H9 (cell line): ENCODE measurements at regions not wholly inside any gene's neighbourhood (a gene's known extent, or its start where the extent isn't known, plus 50 kb on each side); places are given as distances from the start of the nearest gene placed in this dataset.

Experiments used
- DNase-seq: peaks from one replicate; pipeline ENCODE4 v3.0.0-alpha.2; 2017
- H2AFZ ChIP-seq: one replicate; pipeline ENCODE4 v1.6.1; 2013; ENCODE audit warnings: mild to moderate bottlenecking, low read length, control low read depth, moderate library complexity
- H2AK5ac ChIP-seq: 2 replicates; pipeline ENCODE4 v1.6.1; 2013; ENCODE audit warnings: low read length, control low read depth, mixed read lengths; ENCODE audit not compliant: insufficient read length
- H2BK120ac ChIP-seq: one replicate; pipeline ENCODE4 v1.6.1; 2013; ENCODE audit warnings: low read depth, mild to moderate bottlenecking, low read length, control low read depth, inconsistent platforms; ENCODE audit not compliant: poor library complexity, severe bottlenecking
- H2BK12ac ChIP-seq: 2 replicates; pipeline ENCODE4 v1.6.1; 2013; ENCODE audit warnings: low read length, control low read depth, mixed read lengths, low read depth; ENCODE audit not compliant: insufficient read length
- H2BK15ac ChIP-seq: 2 replicates; pipeline ENCODE4 v1.6.1; 2013; ENCODE audit warnings: low read depth, low read length, control low read depth
- H2BK20ac ChIP-seq: one replicate; pipeline ENCODE4 v1.6.1; 2013; ENCODE audit warnings: low read depth, mild to moderate bottlenecking, low read length, control low read depth, inconsistent platforms; ENCODE audit not compliant: poor library complexity, severe bottlenecking
- H2BK5ac ChIP-seq: 2 replicates; pipeline ENCODE4 v1.6.1; 2013; ENCODE audit warnings: low read length, control low read depth, mixed read lengths; ENCODE audit not compliant: insufficient read length
- H3K14ac ChIP-seq: 2 replicates; pipeline ENCODE4 v1.6.1; 2013; ENCODE audit warnings: low read length, control low read depth; ENCODE audit not compliant: insufficient read depth
- H3K18ac ChIP-seq: 2 replicates; pipeline ENCODE4 v1.6.1; 2013; ENCODE audit warnings: low read depth, mild to moderate bottlenecking, mixed read lengths, low read length, control low read depth; ENCODE audit not compliant: insufficient read length
- H3K23ac ChIP-seq: 2 replicates; pipeline ENCODE4 v1.6.1; 2013; ENCODE audit warnings: low read length, control low read depth, mixed read lengths, low read depth; ENCODE audit not compliant: insufficient read length
- H3K23me2 ChIP-seq: 2 replicates; pipeline ENCODE4 v1.6.1; 2013; ENCODE audit warnings: low read depth, mild to moderate bottlenecking, mixed read lengths, low read length, control low read depth; ENCODE audit not compliant: insufficient read length, poor library complexity, severe bottlenecking
- H3K27ac ChIP-seq: 2 replicates; pipeline ENCODE4 v1.5.1; 2013; ENCODE audit warnings: low read length, control low read depth, mixed read lengths, low read depth; ENCODE audit not compliant: insufficient read length
- H3K27me3 ChIP-seq: 2 replicates; pipeline ENCODE4 v1.6.1; 2013; ENCODE audit warnings: low read length, control low read depth, inconsistent platforms; ENCODE audit not compliant: insufficient read depth
- H3K4ac ChIP-seq: 2 replicates; pipeline ENCODE4 v1.6.1; 2013; ENCODE audit warnings: low read depth, mild to moderate bottlenecking, control low read depth, inconsistent platforms, low read length, moderate library complexity
- H3K4me1 ChIP-seq: 2 replicates; pipeline ENCODE4 v1.6.1; 2013; ENCODE audit warnings: low read length, control low read depth, inconsistent platforms; ENCODE audit not compliant: insufficient read depth
- H3K4me2 ChIP-seq: 2 replicates; pipeline ENCODE4 v1.6.1; 2013; ENCODE audit warnings: low read length, control low read depth, mixed read lengths; ENCODE audit not compliant: insufficient read length, insufficient read depth
- H3K56ac ChIP-seq: 2 replicates; pipeline ENCODE4 v1.6.1; 2013; ENCODE audit warnings: low read depth, mild to moderate bottlenecking, mixed read lengths, low read length, control low read depth; ENCODE audit not compliant: insufficient read length
- H3K79me1 ChIP-seq: 2 replicates; pipeline ENCODE4 v1.6.1; 2013; ENCODE audit warnings: low read depth, mild to moderate bottlenecking, moderate library complexity, low read length, control low read depth, inconsistent platforms; ENCODE audit not compliant: insufficient read depth, poor library complexity, severe bottlenecking
- H3K79me2 ChIP-seq: 2 replicates; pipeline ENCODE4 v1.6.1; 2013; ENCODE audit warnings: low read length, control low read depth, inconsistent platforms; ENCODE audit not compliant: insufficient read depth
- H3K9ac ChIP-seq: 2 replicates; pipeline ENCODE4 v1.6.1; 2013; ENCODE audit warnings: low read length, control low read depth, mixed read lengths; ENCODE audit not compliant: insufficient read length; ENCODE audit errors: extremely low read depth
- H3K9me3 ChIP-seq: one replicate; pipeline ENCODE4 v1.6.1; 2013; ENCODE audit warnings: low read depth, low read length, inconsistent platforms; ENCODE audit not compliant: control insufficient read depth
- H3T11ph ChIP-seq: one replicate; pipeline ENCODE4 v1.6.1; 2013; ENCODE audit warnings: mild to moderate bottlenecking, low read length, control low read depth, inconsistent platforms
- H4K20me1 ChIP-seq: one replicate; pipeline ENCODE4 v1.6.1; 2013; ENCODE audit not compliant: control insufficient read depth, insufficient read length, insufficient read depth
- H4K5ac ChIP-seq: 2 replicates; pipeline ENCODE4 v1.6.1; 2013; ENCODE audit warnings: low read depth, mild to moderate bottlenecking, mixed read lengths, low read length, control low read depth; ENCODE audit not compliant: insufficient read length
- H4K8ac ChIP-seq: replicated peaks from 2 replicates; pipeline ENCODE4 v1.6.1; 2013; ENCODE audit warnings: low read length, control low read depth, mixed read lengths, low read depth; ENCODE audit not compliant: insufficient read length
- H4K91ac ChIP-seq: 2 replicates; pipeline ENCODE4 v1.6.1; 2013; ENCODE audit warnings: low read depth, mild to moderate bottlenecking, moderate library complexity, mixed read lengths, low read length, control low read depth; ENCODE audit not compliant: insufficient read length
- H3K27ac Mint-ChIP-seq, 3 experiments: 2 replicates in 2 of 3; 3 replicates in 1 of 3; pipeline ENCODE4 v1.8.0; 2020 to 2021; ENCODE audit warnings: mixed read lengths in 3 of 3, mild to moderate bottlenecking in 1 of 3, moderate library complexity in 1 of 3
- H3K27me3 Mint-ChIP-seq: 2 replicates; pipeline ENCODE4 v1.8.0; 2021; ENCODE audit warnings: low read depth, mild to moderate bottlenecking, moderate library complexity, mixed read lengths
- H3K36me3 Mint-ChIP-seq, 3 experiments: 2 replicates in 2 of 3; 3 replicates in 1 of 3; pipeline ENCODE4 v1.8.0; 2020 to 2021; ENCODE audit warnings: low read depth in 3 of 3, mixed read lengths in 3 of 3; ENCODE audit not compliant: insufficient read depth in 1 of 3
- H3K4me1 Mint-ChIP-seq, 2 experiments: 2 replicates each; pipeline ENCODE4 v1.8.0; 2020; ENCODE audit warnings: mixed read lengths in 2 of 2
- H3K4me3 Mint-ChIP-seq, 2 experiments: 2 replicates in 1 of 2; 3 replicates in 1 of 2; pipeline ENCODE4 v1.8.0; 2020 to 2021; ENCODE audit warnings: mild to moderate bottlenecking in 2 of 2, mixed read lengths in 2 of 2, moderate library complexity in 1 of 2
- H3K9me3 Mint-ChIP-seq, 2 experiments: 2 replicates in 1 of 2; 3 replicates in 1 of 2; pipeline ENCODE4 v1.8.0; 2020; ENCODE audit warnings: mild to moderate bottlenecking in 2 of 2, mixed read lengths in 2 of 2, moderate library complexity in 1 of 2
- CTCF ChIP-seq: fragments of 200-600 bp; sonication (generic); conservative IDR thresholded peaks from 3 replicates; pipeline ENCODE4 v1.8.0; 2021; ENCODE audit warnings: antibody characterized with exemption, mild to moderate bottlenecking
- WGBS: extraction: QIAGEN DNeasy Blood & Tissue Kit; methylation state at CpG from one replicate; pipeline ENCODE4 v1.1.7; 2013; ENCODE audit warnings: missing lambda C conversion rate, low lambda C conversion rate, mixed read lengths; ENCODE audit not compliant: insufficient read length; ENCODE audit errors: extremely low coverage; 5-methylcytosine and 5-hydroxymethylcytosine counted together

DNA sequence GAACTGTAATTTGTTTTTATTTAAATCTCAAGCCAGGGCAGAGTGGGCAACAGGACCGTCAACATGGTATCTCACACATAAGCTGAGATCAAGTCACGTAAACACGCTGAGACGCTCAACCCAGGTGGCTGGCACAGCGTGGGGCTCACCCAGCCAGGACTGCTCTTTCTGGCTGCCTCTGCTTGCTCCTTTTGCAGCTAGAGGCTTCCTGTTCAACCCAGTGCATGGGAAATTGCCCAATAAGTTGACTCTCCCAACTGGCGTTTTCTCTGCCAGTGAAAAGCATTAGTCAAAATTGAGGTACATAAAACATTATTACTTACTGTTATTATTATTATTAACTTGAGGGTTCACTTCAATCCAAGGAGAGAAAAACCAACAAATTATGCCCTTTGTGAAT, 398.1 kb downstream of the NR2F2 start:
- no peak overlapping the region for H3K27ac ChIP-seq
- no peaks in the 10 kb centered on the region for H3K79me1 ChIP-seq
- H2AFZ ChIP-seq: no peak overlapping the region
- H3K4me1 ChIP-seq: no peaks in the 10 kb centered on the region
- H3K14ac ChIP-seq: no peak overlapping the region
- TF ChIP-seq CTCF: no peak
- H2BK15ac ChIP-seq: no peak overlapping the region
- no peak overlapping the region for H4K8ac ChIP-seq
- no peak overlapping the region for H3K27ac Mint-ChIP-seq
- H2BK5ac ChIP-seq: no peak overlapping the region
- no peaks in the 10 kb centered on the region for H3K27me3 ChIP-seq
- H3K4me1 Mint-ChIP-seq: no peaks in the 10 kb centered on the region
- H3K79me2 ChIP-seq: no peaks in the 10 kb centered on the region
- H3K23ac ChIP-seq: no peak overlapping the region
- no peak overlapping the region for H3K56ac ChIP-seq
- WGBS: no CpG with 5 or more reads among the region's 6 CpGs
- DNase-seq: no peak
- no peak overlapping the region for H3K4me3 Mint-ChIP-seq
- no peaks in the 10 kb centered on the region for H3K36me3 Mint-ChIP-seq
- H4K5ac ChIP-seq: no peak overlapping the region
- no peak overlapping the region for H3K18ac ChIP-seq
- no peak overlapping the region for H3K4ac ChIP-seq
- no peaks in the 10 kb centered on the region for H4K20me1 ChIP-seq
- no peak overlapping the region for H4K91ac ChIP-seq
- no peaks in the 10 kb centered on the region for H3K9me3 ChIP-seq
- H2BK20ac ChIP-seq: no peak overlapping the region
- H3K9me3 Mint-ChIP-seq: no peaks in the 10 kb centered on the region
- H2BK12ac ChIP-seq: no peak overlapping the region
- no peak overlapping the region for H3T11ph ChIP-seq
- H2BK120ac ChIP-seq: no peak overlapping the region
- no peaks in the 10 kb centered on the region for H3K27me3 Mint-ChIP-seq
- H3K9ac ChIP-seq: no peak overlapping the region
- H3K4me2 ChIP-seq: no peak overlapping the region
- no peak overlapping the region for H2AK5ac ChIP-seq
- H3K23me2 ChIP-seq: no peaks in the 10 kb centered on the region
